GM12874 (cell line): ENCODE measurements at regions not wholly inside any gene's neighbourhood (a gene's known extent, or its start where the extent isn't known, plus 50 kb on each side); places are given as distances from the start of the nearest gene placed in this dataset.

Source experiments
- TF ChIP-seq, protein P1 (sequence below): IDR thresholded peaks from 2 replicates; pipeline ENCODE4 v1.5.1; 2011; ENCODE audit warnings: low read depth, mild to moderate bottlenecking, control low read depth, low read length, moderate library complexity; ENCODE audit not compliant: insufficient read depth

DNA sequence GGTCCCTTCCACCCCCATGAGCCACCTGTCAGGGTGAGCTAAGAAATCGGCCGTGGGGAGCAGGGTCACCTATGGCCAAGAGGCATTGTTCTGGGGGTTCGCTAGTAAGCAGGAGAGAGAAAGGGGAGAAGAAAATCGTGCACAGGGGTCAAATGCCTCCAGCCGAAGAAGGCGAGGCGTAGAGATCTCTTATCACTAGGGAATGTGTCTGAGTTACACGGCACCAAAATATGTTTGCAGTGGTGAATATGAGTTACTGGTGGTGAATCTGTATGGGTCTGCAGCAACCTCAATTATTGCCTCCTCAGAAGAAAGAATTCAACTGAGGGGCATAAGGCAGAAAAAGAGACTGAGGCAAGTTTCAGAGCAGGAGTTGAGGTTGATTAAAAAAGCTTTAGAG lies 54.2 kb upstream of the RABGAP1L start:
- TF ChIP-seq, protein P1, sequence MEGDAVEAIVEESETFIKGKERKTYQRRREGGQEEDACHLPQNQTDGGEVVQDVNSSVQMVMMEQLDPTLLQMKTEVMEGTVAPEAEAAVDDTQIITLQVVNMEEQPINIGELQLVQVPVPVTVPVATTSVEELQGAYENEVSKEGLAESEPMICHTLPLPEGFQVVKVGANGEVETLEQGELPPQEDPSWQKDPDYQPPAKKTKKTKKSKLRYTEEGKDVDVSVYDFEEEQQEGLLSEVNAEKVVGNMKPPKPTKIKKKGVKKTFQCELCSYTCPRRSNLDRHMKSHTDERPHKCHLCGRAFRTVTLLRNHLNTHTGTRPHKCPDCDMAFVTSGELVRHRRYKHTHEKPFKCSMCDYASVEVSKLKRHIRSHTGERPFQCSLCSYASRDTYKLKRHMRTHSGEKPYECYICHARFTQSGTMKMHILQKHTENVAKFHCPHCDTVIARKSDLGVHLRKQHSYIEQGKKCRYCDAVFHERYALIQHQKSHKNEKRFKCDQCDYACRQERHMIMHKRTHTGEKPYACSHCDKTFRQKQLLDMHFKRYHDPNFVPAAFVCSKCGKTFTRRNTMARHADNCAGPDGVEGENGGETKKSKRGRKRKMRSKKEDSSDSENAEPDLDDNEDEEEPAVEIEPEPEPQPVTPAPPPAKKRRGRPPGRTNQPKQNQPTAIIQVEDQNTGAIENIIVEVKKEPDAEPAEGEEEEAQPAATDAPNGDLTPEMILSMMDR, result no peak

DNA sequence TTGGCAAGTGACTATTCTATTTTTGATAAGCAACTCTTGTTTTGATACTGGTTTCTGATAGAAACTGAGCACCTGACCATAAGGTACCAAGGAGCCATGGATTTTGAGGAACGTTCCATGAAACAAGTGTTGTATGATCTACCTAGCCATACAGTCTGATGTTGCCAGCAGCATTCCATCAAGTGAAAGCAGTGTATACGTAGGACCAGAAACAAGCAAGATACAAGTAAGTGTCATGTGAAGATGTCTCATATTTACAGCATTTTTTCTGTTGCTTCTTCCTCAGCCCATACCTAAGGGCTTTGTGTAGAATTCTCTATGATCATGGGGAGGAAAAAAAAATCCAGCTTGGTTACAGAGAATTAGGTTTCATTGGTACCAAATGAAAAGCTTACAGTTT lies 55.6 kb upstream of the RABGAP1L start:
- TF ChIP-seq, protein P1, result no peak

DNA sequence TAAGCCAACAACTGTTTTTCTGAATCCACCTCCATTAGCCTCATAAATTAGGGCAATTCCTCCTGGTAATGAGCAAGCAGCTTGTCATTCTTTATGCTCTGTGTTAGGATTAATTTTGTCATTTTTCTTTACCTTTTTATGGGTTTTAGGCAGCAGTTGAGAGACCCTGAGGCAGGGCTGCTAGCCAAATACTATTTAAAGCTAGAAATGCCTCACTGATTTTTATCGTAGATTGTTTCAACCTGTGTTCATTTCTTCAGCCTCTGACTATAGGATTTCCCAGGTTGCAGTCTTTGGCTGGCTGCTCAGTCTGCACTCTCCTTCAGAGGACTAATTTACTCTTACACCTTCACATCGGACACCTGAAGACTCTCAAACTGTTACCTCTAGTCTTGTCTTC lies 61.9 kb upstream of the RABGAP1L start:
- TF ChIP-seq, protein P1, result no peak

DNA sequence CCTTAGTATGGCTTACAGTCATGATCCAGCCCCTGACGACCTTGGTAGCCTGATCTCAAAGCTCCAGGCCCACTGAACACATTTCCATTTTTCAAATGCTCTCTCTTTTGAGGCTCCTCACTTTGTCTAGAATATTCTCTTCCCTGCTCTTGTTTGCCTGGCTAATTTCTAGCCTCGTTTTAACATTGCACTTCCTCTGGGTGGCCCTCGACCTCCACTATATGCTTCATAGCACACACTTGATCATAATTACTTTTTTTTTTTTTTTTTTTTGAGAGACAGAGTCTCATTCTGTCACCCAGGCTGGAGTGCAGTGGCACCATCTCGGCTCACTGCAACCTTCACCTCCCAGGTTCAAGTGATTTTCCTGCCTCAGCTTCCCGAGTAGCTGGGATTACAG lies 65.5 kb upstream of the RABGAP1L start:
- TF ChIP-seq, protein P1, result peak; percentile 17; the same call in 1 of the 2 replicates

DNA sequence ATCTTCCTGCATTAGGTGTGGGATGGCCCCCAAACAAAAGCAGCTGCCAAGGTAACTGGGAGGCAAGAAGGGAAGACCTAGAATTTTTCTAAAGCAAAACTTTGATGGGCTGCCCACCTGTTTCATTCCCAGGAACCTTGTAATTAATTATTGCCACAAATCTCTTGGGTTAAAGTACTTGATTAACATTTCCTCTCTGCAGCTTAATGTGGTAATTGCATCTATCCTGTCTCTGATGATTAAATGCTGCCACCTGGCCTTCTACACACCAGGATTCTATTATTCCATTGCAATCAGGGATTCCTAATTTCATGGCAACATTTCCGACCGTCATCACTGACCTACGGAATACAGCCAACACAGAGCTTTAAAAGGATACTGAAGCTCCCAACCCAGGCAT lies 68.3 kb upstream of the RC3H1 start:
- TF ChIP-seq, protein P1, result no peak

DNA sequence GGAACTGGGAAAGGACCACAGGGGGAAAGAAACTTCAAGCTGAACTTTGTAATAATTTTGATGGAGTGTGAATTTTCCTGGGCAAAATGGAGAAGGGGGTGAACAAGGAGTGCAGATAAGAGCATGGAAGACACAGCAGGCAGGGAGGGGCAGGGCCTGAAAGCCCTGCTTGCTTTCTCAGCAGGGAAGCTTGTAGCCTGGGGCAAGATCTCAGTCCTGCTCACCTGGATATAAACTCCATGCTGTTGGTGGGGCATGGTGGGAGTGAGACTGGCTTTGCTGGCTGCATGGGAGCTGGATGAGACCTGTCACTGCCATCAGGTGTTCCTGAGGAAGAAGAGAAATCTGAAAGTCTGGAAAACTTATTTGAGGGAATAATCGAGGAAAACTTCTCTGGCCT lies 58.7 kb upstream of the RC3H1 start:
- TF ChIP-seq, protein P1, result no peak

DNA sequence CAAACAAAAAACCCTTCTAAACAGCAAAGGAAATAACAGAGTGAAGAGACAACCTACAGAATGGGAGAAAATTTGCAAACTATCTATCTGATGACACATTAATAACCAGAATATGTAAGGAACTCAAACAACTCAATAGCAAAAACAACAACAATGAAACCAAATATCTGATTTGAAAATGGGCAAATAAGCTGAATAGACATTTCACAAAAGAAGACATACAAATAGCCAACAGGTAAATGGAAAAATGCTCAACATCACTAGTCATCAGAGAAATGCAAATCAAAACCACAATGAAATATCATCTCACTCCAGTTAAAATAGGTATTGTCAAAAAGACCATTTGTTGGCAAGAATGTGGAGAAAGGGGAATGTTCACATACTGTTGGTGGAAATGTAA lies 57.6 kb upstream of the RC3H1 start:
- TF ChIP-seq, protein P1, result no peak

DNA sequence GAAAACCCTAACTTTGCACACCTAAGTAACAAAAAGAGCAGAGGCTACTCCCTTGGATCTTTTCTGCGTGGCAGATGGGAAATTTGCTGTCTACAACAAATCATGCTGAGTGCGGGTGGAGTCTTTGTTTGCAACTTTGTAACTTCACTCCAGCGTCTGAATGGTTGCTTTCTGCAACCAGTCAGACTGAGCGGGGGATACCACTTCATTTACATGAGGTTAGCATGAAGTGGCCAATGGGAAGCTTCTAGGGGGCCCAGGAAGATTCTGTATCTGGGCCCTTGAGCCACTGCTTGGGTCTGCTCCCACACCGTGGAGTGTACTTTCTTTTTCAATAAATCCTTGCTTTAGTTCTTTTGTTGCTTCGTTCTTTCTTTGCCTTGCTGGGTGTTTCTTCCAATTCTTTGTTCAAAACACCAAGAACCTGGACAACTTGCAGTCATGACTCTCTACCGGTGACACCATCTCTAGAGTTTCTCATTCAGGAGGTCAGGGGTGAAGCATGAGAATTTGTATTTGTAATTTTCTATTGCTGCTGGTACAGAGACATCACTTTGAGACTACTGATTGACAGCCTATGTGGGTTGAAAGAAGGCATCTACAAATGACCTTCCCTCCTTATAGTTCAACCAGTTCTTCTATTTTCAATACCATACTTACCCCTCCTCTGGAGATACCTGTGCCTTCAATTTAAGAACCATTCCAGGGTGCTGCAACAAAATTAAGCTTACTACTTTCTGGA lies 55.8 kb upstream of the RC3H1 start:
- TF ChIP-seq, protein P1, result no peak
